AG09319 (cell line): ENCODE measurements at regions not wholly inside any gene's neighbourhood (a gene's known extent, or its start where the extent isn't known, plus 50 kb on each side); places are given as distances from the start of the nearest gene placed in this dataset.

Experiments
- DNase-seq: peaks from one replicate; pipeline ENCODE4 v3.0.0-alpha.2; 2010; ENCODE audit warnings: low read depth; ENCODE audit errors: extremely low read depth
- TF ChIP-seq, protein P1 (sequence below): IDR thresholded peaks from 2 replicates; pipeline ENCODE4 v1.5.1; 2011; ENCODE audit warnings: low read depth, mild to moderate bottlenecking, inconsistent platforms, low read length, moderate library complexity

DNA sequence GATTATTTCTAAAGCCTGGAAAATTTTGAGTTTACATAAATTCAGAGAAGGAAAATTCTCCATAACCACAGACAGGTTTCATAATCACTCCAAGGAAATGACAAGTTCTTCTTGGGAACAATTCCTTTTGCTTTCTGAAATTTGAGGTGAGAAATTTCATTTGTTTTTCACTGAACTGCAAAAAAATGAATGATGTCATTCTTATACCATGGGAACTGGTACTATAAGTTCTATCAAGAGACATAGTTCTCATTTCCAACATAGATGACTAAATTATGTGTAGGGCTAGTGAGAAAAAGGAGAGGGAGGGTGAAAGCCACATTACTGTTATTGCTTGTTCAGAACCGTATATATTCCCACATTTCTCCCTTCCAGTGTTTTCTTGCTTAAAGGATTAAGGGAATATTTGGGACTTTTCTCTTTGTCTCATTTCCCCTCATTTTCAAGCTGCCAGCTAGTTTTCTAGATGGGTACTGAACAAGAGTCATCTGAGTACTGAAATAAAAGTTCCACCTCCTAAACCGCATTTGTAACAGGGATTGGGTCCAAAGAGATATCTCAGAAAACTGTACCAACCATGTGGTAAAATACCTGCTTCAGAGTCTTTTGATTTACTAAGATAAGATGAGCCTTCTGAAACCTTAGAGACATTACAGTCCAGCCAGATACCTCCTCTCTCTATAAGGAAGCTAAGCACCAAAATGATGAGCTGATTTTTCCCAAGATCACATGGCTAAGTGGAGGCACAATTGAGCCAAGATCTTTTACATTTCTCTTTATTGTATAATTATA lies 144.3 kb upstream of the PRDM1 start:
- no peak for DNase-seq
- TF ChIP-seq, protein P1, sequence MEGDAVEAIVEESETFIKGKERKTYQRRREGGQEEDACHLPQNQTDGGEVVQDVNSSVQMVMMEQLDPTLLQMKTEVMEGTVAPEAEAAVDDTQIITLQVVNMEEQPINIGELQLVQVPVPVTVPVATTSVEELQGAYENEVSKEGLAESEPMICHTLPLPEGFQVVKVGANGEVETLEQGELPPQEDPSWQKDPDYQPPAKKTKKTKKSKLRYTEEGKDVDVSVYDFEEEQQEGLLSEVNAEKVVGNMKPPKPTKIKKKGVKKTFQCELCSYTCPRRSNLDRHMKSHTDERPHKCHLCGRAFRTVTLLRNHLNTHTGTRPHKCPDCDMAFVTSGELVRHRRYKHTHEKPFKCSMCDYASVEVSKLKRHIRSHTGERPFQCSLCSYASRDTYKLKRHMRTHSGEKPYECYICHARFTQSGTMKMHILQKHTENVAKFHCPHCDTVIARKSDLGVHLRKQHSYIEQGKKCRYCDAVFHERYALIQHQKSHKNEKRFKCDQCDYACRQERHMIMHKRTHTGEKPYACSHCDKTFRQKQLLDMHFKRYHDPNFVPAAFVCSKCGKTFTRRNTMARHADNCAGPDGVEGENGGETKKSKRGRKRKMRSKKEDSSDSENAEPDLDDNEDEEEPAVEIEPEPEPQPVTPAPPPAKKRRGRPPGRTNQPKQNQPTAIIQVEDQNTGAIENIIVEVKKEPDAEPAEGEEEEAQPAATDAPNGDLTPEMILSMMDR: no peak

DNA sequence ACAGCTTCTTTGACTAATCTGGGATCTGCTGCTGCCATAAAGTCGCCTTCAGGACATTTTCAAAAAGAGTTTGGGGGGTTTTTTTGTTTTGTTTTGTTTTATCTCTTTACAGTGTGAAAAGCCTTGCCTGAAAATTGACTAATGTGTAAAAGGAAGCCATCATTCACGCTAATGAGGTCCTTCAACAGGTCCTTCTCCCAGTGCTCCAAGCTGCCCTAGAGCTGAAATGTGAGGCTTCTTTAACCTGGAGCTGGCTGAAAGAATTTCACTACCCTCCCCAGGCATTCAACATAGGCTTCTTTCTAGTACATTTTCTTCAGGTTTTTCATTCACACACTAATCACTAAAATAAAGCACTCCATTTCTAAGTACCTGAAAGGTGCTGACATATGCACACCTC lies 145.1 kb upstream of the PRDM1 start:
- TF ChIP-seq, protein P1: no peak
- no peak for DNase-seq

DNA sequence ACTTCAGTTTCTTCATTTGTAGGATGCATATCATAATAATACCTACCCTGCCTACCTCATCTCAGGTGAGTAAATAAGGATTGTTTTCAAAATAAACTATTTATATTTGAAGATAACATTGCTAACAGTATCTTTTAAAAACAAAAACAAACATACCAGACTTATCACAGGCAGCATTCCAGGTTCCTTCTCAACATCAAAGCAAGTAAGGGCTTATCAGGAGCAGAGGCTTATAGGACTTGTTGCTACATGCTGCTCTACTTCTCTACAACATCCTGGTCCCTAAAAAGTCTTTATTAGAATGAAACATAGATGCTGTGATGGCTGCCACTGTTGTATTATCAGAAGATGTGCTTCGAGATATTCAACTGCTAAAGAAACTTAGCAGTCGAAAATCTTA lies 149.2 kb upstream of the PRDM1 start:
- DNase-seq: no peak
- TF ChIP-seq, protein P1: no peak

DNA sequence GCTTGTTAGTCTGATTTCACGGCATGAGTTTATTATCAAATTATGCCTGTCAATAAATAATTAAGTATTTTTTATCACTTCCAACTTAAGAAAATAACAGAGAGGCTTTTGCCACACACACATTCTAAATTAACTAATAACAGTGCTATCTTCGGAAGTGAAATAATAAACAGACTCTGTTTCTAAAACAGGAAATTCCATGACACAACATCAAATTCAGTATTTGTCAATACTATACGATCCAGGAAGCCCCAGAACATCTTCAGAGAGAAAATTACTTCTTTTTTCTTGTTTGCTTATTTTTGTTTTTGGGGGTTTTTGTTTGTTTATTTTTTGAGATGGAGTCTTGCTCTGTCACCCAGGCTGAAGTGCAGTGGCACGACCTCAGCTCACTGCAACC lies 150.7 kb upstream of the PRDM1 start:
- no peak for DNase-seq
- TF ChIP-seq, protein P1: no peak

DNA sequence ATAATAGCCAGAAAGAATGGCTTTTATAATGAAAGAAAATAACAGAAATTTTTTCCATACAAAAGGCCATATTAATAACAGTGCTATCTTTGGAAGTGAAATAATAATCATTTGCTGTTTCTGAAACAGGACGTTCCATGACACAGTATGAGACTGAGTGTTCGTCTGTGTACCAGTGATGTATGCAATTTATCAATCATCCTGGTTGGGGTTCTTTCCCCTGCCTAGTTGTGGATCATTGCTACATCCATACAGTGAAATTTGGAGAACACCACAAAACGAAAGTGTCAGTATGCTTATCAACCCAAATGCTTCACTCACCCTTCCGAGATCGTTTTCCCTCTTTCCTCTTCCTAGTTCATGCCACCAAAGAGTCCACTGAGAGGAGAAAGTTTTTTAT lies 151.4 kb upstream of the PRDM1 start:
- TF ChIP-seq, protein P1: no peak
- no peak for DNase-seq

DNA sequence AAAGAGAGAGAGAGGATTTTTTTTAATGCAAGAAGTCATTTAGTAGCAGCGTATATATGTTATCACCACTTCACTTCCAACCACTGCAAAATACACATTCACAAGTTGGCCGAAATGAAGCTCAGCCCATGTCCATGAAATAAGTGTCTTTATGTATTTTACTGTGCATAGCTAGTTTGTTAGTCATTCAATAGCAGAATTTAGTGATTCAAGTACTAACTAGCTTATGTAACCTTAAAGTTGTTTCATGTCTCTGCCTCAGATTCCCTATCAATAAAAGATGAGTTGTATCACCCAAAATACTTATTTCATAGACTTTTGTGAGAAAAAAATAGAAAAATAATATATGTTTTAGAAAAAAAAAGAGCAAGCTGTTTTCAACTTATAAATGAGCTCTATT lies 153.7 kb upstream of the PRDM1 start:
- TF ChIP-seq, protein P1: no peak
- no peak for DNase-seq

DNA sequence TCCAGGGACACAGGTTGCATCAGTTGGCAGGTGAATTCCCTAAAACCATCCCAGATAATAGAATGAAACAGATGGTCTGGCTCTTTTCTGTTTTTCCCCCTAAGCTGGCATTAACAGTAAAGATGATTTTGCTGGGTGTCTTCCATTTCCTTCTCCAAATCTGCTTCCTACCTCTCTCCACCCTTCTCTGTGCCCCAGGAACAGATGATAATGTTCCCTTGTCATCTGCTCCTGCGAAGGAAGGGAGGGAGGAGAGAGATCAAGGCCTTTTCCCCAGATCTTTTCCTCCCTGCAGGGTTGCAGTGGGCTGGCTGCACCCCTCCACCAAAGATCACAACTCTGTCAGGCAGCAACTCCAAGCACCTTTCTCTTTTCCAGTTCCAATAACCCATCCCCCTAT lies 156.5 kb upstream of the PRDM1 start:
- DNase-seq: no peak
- TF ChIP-seq, protein P1: no peak
